ENCODE measurements at regions not wholly inside any gene's neighbourhood (a gene's known extent, or its start where the extent isn't known, plus 50 kb on each side); places are given as distances from the start of the nearest gene placed in this dataset.

DNA sequence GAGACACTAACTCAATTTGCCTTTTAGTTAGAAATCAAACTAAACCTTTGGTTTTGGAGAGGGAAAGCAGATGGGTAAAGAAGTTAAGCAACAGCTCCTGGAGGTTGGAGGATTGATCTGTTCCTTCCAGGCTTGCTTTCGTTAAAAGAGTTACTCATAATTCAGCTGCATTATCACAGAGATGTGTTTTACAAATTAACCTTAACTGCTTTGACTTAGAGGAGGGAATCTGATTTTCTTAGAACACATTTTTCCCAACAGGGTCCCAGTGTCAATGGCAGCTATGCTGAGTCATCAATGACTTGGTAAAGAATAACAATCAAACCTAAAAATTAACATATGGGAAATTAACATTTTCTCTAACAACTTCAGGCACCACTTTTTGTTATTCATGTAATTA, 113.4 kb downstream of the COPS8 start:
- H3K4me1 ChIP-seq (ENCODE audit: control insufficient read depth, low read depth, low read length): peaks cover 5% of the 10 kb centered on the region

DNA sequence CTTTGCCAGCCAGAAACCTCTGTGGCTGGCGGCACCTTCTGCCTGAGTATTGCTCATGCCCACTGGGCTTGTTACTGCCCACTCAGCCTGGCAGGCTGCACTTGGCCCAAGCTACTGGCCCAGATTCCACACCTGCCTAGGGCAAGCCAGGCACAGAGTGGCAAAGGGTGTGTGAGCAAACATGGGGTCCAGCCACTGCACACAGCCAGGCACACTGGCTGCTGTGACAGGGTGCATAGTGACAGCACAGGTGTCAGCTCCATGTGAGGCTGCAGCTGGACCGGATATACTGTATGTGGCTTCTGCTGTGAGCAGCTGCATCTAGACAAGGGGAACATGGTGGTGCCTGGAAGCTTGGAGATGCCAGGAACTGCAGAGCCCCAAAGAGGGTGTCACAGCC, 113.9 kb downstream of the COPS8 start:
- H2BK15ac ChIP-seq (replicated peaks; ENCODE audit: low read depth): no peak overlapping the region
- no CpG with 5 or more reads among the region's 2 CpGs for WGBS (ENCODE audit: extremely low coverage, insufficient coverage, low lambda C conversion rate)
- H3K4me1 ChIP-seq (ENCODE audit: control insufficient read depth, low read depth, low read length): peaks cover 5% of the 10 kb centered on the region
- no peak for DNase-seq
- no peak overlapping the region for H3K4me2 ChIP-seq (ENCODE audit: low read length)
- H3K4ac ChIP-seq (ENCODE audit: low read depth, low read length): no peak overlapping the region
- no peaks in the 10 kb centered on the region for H3K79me1 ChIP-seq (ENCODE audit: low read length)
- H3K79me2 ChIP-seq (ENCODE audit: control insufficient read depth, insufficient read depth, low read length): no peaks in the 10 kb centered on the region
- no peak overlapping the region for H2BK120ac ChIP-seq (ENCODE audit: low read depth, low read length)
- H3K18ac ChIP-seq (ENCODE audit: low read length): no peak overlapping the region
- no peak overlapping the region for H3K23ac ChIP-seq (ENCODE audit: low read length)
- H3K9ac ChIP-seq (ENCODE audit: low read length): no peak overlapping the region
- H3K56ac ChIP-seq (ENCODE audit: low read length): no peak overlapping the region
- no peak overlapping the region for H2BK5ac ChIP-seq (ENCODE audit: low read length)
- no peaks in the 10 kb centered on the region for H3K27me3 ChIP-seq (ENCODE audit: insufficient read depth, low read length, poor library complexity)
- no peak overlapping the region for H4K5ac ChIP-seq (ENCODE audit: low read length)
- no peak overlapping the region for H4K8ac ChIP-seq (ENCODE audit: low read depth, low read length)
- H3K4me3 ChIP-seq (ENCODE audit: low read length): no peak overlapping the region
- H3K36me3 ChIP-seq (ENCODE audit: control insufficient read depth, insufficient read depth, low read length): no peaks in the 10 kb centered on the region
- H2AK5ac ChIP-seq (ENCODE audit: low read length): no peak overlapping the region
- H3K27ac ChIP-seq (ENCODE audit: low read depth, low read length): no peak overlapping the region

More for the DNA sequence above, 113.4 kb downstream of the COPS8 start:
- Histone ChIP-seq H4K5ac (ENCODE audit: low read length) (no peak overlapping the region), H3K18ac (ENCODE audit: low read length) (no peak overlapping the region), H3K27me3 (ENCODE audit: insufficient read depth, low read length, poor library complexity) (no peaks in the 10 kb centered on the region), H2BK5ac (ENCODE audit: low read length) (no peak overlapping the region), H2BK120ac (ENCODE audit: low read depth, low read length) (no peak overlapping the region), H3K23ac (ENCODE audit: low read length) (no peak overlapping the region), H4K8ac (ENCODE audit: low read depth, low read length) (no peak overlapping the region), H3K79me2 (ENCODE audit: control insufficient read depth, insufficient read depth, low read length) (no peaks in the 10 kb centered on the region), H3K27ac (ENCODE audit: low read depth, low read length) (no peak overlapping the region), H3K36me3 (ENCODE audit: control insufficient read depth, insufficient read depth, low read length) (no peaks in the 10 kb centered on the region), H3K4me2 (ENCODE audit: low read length) (no peak overlapping the region), H3K56ac (ENCODE audit: low read length) (no peak overlapping the region), H3K9ac (ENCODE audit: low read length) (no peak overlapping the region), H3K79me1 (ENCODE audit: low read length) (no peaks in the 10 kb centered on the region), H2AK5ac (ENCODE audit: low read length) (no peak overlapping the region), H2BK15ac (replicated peaks; ENCODE audit: low read depth) (no peak overlapping the region), H3K4ac (ENCODE audit: low read depth, low read length) (no peak overlapping the region), H3K4me3 (ENCODE audit: low read length) (no peak overlapping the region)
- WGBS (ENCODE audit: extremely low coverage, insufficient coverage, low lambda C conversion rate): no CpG with 5 or more reads among the region's 1 CpG
- DNase-seq: no peak

DNA sequence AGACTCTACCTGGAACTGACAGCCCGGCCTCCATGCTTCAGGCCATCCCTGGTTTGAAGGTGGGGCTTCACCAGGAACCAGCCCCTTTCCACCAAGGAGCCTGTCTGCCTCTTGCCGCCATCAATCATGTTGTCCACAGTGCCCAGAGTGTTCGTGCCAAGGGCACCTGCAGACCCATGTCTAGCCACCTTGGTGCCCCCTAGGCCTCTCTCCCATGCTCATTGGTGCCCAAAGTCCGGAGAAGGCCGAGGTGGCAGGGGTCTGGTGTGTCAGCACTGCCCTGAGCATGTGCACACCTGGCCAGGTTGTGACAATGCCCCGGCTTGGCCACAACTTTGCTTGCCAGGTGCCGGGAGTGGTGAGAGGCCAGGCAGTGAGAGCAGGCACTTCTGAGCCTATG, 114.8 kb downstream of the COPS8 start:
- no peaks in the 10 kb centered on the region for H3K79me1 ChIP-seq (ENCODE audit: low read length)
- H2BK15ac ChIP-seq (replicated peaks; ENCODE audit: low read depth): no peak overlapping the region
- no peak overlapping the region for H3K27ac ChIP-seq (ENCODE audit: low read depth, low read length)
- no peak overlapping the region for H3K4me2 ChIP-seq (ENCODE audit: low read length)
- H3K18ac ChIP-seq (ENCODE audit: low read length): no peak overlapping the region
- no peaks in the 10 kb centered on the region for H3K36me3 ChIP-seq (ENCODE audit: control insufficient read depth, insufficient read depth, low read length)
- no peak overlapping the region for H2BK5ac ChIP-seq (ENCODE audit: low read length)
- no peak overlapping the region for H4K8ac ChIP-seq (ENCODE audit: low read depth, low read length)
- DNase-seq: no peak
- H3K4me1 ChIP-seq (ENCODE audit: control insufficient read depth, low read depth, low read length): peaks cover 5% of the 10 kb centered on the region
- H3K27me3 ChIP-seq (ENCODE audit: insufficient read depth, low read length, poor library complexity): no peaks in the 10 kb centered on the region
- H4K5ac ChIP-seq (ENCODE audit: low read length): no peak overlapping the region
- WGBS (ENCODE audit: extremely low coverage, insufficient coverage, low lambda C conversion rate): no CpG with 5 or more reads among the region's 7 CpGs
- H3K9ac ChIP-seq (ENCODE audit: low read length): no peak overlapping the region
- H3K4ac ChIP-seq (ENCODE audit: low read depth, low read length): no peak overlapping the region
- no peaks in the 10 kb centered on the region for H3K79me2 ChIP-seq (ENCODE audit: control insufficient read depth, insufficient read depth, low read length)
- H3K23ac ChIP-seq (ENCODE audit: low read length): no peak overlapping the region
- no peak overlapping the region for H3K56ac ChIP-seq (ENCODE audit: low read length)
- H2BK120ac ChIP-seq (ENCODE audit: low read depth, low read length): no peak overlapping the region
- H2AK5ac ChIP-seq (ENCODE audit: low read length): no peak overlapping the region
- H3K4me3 ChIP-seq (ENCODE audit: low read length): no peak overlapping the region

- H3K4me1 ChIP-seq (ENCODE audit: control insufficient read depth, low read depth, low read length): peaks cover 7% of the 10 kb centered on the region
- no peak overlapping the region for H3K56ac ChIP-seq (ENCODE audit: low read length)
- H3K4ac ChIP-seq (ENCODE audit: low read depth, low read length): no peak overlapping the region
- H2AK5ac ChIP-seq (ENCODE audit: low read length): no peak overlapping the region
- no peak overlapping the region for H4K5ac ChIP-seq (ENCODE audit: low read length)
- peak; percentile 82 for DNase-seq
- H3K79me2 ChIP-seq (ENCODE audit: control insufficient read depth, insufficient read depth, low read length): no peaks in the 10 kb centered on the region
- no peak overlapping the region for H2BK15ac ChIP-seq (replicated peaks; ENCODE audit: low read depth)
- H2BK120ac ChIP-seq (ENCODE audit: low read depth, low read length): no peak overlapping the region
- no peaks in the 10 kb centered on the region for H3K27me3 ChIP-seq (ENCODE audit: insufficient read depth, low read length, poor library complexity)
- no peak overlapping the region for H2BK5ac ChIP-seq (ENCODE audit: low read length)
- H3K4me3 ChIP-seq (ENCODE audit: low read length): no peak overlapping the region
- H3K9ac ChIP-seq (ENCODE audit: low read length): no peak overlapping the region
- no peaks in the 10 kb centered on the region for H3K79me1 ChIP-seq (ENCODE audit: low read length)
- WGBS (ENCODE audit: extremely low coverage, insufficient coverage, low lambda C conversion rate): no CpG with 5 or more reads among the region's 14 CpGs
- H3K36me3 ChIP-seq (ENCODE audit: control insufficient read depth, insufficient read depth, low read length): no peaks in the 10 kb centered on the region
- no peak overlapping the region for H4K8ac ChIP-seq (ENCODE audit: low read depth, low read length)
- H3K4me2 ChIP-seq (ENCODE audit: low read length): no peak overlapping the region
- H3K23ac ChIP-seq (ENCODE audit: low read length): no peak overlapping the region
- no peak overlapping the region for H3K27ac ChIP-seq (ENCODE audit: low read depth, low read length)
- H3K18ac ChIP-seq (ENCODE audit: low read length): no peak overlapping the region
These were observed 116.0 kb downstream of the COPS8 start for GRCh38 chr2:237201461-237202287.

DNA sequence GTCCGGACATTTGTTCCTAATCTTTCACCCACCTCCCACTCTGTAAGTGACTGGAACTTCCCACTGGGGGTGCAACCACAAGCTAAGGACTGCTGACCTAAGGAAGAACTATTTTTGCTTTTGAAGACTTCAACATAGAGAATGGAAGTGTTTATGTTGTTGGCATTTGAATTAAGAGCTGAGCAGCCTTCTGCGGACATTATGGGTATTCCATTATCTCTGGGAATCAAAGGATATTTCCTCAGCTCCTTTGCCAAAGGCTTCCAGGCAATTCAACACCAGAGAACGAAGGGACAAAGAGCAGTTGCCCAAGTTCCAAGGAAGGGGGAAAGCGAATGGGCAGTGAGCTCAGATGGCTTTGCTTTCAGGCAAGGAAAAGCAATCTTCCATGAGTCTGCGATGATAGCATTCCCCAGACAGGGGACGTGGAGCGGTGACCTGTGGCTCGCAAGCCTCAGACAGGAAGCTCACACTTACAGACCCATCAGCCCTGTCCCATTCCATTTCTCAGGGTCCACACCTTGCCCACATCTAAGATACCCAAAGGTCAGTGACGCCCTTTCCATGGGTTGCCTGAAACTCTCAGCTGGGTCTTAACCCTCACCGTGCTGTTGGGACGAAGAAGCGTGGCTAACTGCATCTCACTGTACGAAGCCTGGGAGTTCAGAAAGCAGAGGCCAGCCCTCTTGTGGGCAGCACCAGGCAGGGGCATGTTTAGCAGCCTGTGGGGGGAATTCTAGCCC, 116.8 kb downstream of the COPS8 start:
- no peak overlapping the region for H2BK120ac ChIP-seq (ENCODE audit: low read depth, low read length)
- H3K36me3 ChIP-seq (ENCODE audit: control insufficient read depth, insufficient read depth, low read length): no peaks in the 10 kb centered on the region
- no peak overlapping the region for H3K27ac ChIP-seq (ENCODE audit: low read depth, low read length)
- no peaks in the 10 kb centered on the region for H3K79me1 ChIP-seq (ENCODE audit: low read length)
- no peak overlapping the region for H3K4me2 ChIP-seq (ENCODE audit: low read length)
- H2BK15ac ChIP-seq (replicated peaks; ENCODE audit: low read depth): no peak overlapping the region
- H2AK5ac ChIP-seq (ENCODE audit: low read length): no peak overlapping the region
- H3K79me2 ChIP-seq (ENCODE audit: control insufficient read depth, insufficient read depth, low read length): no peaks in the 10 kb centered on the region
- DNase-seq: peak; percentile 33
- H4K8ac ChIP-seq (ENCODE audit: low read depth, low read length): no peak overlapping the region
- H3K4me3 ChIP-seq (ENCODE audit: low read length): no peak overlapping the region
- no peak overlapping the region for H3K4ac ChIP-seq (ENCODE audit: low read depth, low read length)
- peaks cover 7% of the 10 kb centered on the region for H3K4me1 ChIP-seq (ENCODE audit: control insufficient read depth, low read depth, low read length)
- H2BK5ac ChIP-seq (ENCODE audit: low read length): no peak overlapping the region
- no peak overlapping the region for H3K56ac ChIP-seq (ENCODE audit: low read length)
- no peaks in the 10 kb centered on the region for H3K27me3 ChIP-seq (ENCODE audit: insufficient read depth, low read length, poor library complexity)
- H3K23ac ChIP-seq (ENCODE audit: low read length): no peak overlapping the region
- no peak overlapping the region for H3K9ac ChIP-seq (ENCODE audit: low read length)
- no peak overlapping the region for H4K5ac ChIP-seq (ENCODE audit: low read length)
- no CpG with 5 or more reads among the region's 13 CpGs for WGBS (ENCODE audit: extremely low coverage, insufficient coverage, low lambda C conversion rate)
- H3K18ac ChIP-seq (ENCODE audit: low read length): no peak overlapping the region
